Testis (tissue), 2 donors: ENCODE measurements at regions not wholly inside any gene's neighbourhood (a gene's known extent, or its start where the extent isn't known, plus 50 kb on each side); places are given as distances from the start of the nearest gene placed in this dataset.
A peak's percentile ranks its signal among the peaks of the same experiment; 100 is the strongest.
"Not testable (repeated sequence)": the region's sequence is repeated elsewhere in the genome, so short reads cannot be mapped to it uniquely, and the experiment has no call there.

Experiments used
- DNase-seq: peaks from one replicate; pipeline ENCODE4 v3.0.0-alpha.2; 2019
- H3K27ac ChIP-seq, 2 donors: fragments of 200-600 bp; sonication (generic); one replicate each; pipeline ENCODE4 v1.5.1; 2019
- H3K27me3 ChIP-seq: fragments of 200-600 bp; sonication (generic); one replicate; pipeline ENCODE4 v1.5.1; 2019
- H3K36me3 ChIP-seq: fragments of 200-600 bp; sonication (generic); one replicate; pipeline ENCODE4 v1.5.1; 2017; ENCODE audit warnings: low read depth; ENCODE audit errors: missing control alignments
- H3K4me1 ChIP-seq: fragments of 200-600 bp; sonication (generic); one replicate; pipeline ENCODE4 v1.5.1; 2019
- H3K4me3 ChIP-seq, 2 donors: fragments of 200-600 bp; sonication (generic); one replicate each; pipeline ENCODE4 v1.5.1; 2017 to 2019
- H3K9me3 ChIP-seq: fragments of 200-600 bp; sonication (generic); one replicate; pipeline ENCODE4 v1.5.1; 2017
- POLR2A ChIP-seq: fragments of 450-650 bp; IDR thresholded peaks from one replicate; pipeline ENCODE4 v1.6.1; 2017; ENCODE audit warnings: antibody characterized with exemption, mild to moderate bottlenecking, moderate library complexity
- WGBS, 2 donors: methylation state at CpG; one replicate each; pipeline ENCODE4 v1.1.5; 2018; 5-methylcytosine and 5-hydroxymethylcytosine counted together
- intact Hi-C: fragments of 100-400 bp; cut with DNase I; formaldehyde crosslinking; loops from one replicate; pipeline ENCODE4 v1.15.1; 2023; ENCODE audit warnings: low total_unique reads
- TF ChIP-seq, protein P1 (sequence below), 3 experiments: fragments of 450-650 bp in 2 of 3; fragments of 200-600 bp in 1 of 3; sonication (generic) in 1 of 3; IDR thresholded peaks; one replicate each; pipeline ENCODE4 v1.5.1; 2016 to 2019; ENCODE audit warnings: antibody characterized with exemption in 3 of 3, mild to moderate bottlenecking in 2 of 3, moderate library complexity in 1 of 3

- no peak overlapping the region for H3K27ac ChIP-seq
- no peaks in the 10 kb centered on the region for H3K36me3 ChIP-seq
- no peak overlapping the region for H3K4me3 ChIP-seq
- no peak for TF ChIP-seq POLR2A
- TF ChIP-seq, protein P1, sequence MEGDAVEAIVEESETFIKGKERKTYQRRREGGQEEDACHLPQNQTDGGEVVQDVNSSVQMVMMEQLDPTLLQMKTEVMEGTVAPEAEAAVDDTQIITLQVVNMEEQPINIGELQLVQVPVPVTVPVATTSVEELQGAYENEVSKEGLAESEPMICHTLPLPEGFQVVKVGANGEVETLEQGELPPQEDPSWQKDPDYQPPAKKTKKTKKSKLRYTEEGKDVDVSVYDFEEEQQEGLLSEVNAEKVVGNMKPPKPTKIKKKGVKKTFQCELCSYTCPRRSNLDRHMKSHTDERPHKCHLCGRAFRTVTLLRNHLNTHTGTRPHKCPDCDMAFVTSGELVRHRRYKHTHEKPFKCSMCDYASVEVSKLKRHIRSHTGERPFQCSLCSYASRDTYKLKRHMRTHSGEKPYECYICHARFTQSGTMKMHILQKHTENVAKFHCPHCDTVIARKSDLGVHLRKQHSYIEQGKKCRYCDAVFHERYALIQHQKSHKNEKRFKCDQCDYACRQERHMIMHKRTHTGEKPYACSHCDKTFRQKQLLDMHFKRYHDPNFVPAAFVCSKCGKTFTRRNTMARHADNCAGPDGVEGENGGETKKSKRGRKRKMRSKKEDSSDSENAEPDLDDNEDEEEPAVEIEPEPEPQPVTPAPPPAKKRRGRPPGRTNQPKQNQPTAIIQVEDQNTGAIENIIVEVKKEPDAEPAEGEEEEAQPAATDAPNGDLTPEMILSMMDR (IDR thresholded peaks at IDR 0.05), result no peak
- no peaks in the 10 kb centered on the region for H3K27me3 ChIP-seq
- no peaks in the 10 kb centered on the region for H3K9me3 ChIP-seq
- intact Hi-C loops, result no loop called here
- H3K4me1 ChIP-seq, result no peaks in the 10 kb centered on the region
- DNase-seq, result no peak
- 91 to 92% methylated on average over 7 of the region's 7 CpGs for WGBS, 2 donors
Measured at GRCh38 chr3:106473576-106474475, 605.0 kb upstream of the CBLB start.

GRCh38 chr3:106482451-106482850 lies 613.6 kb upstream of the CBLB start:
- H3K4me3 ChIP-seq, result no peak overlapping the region
- intact Hi-C loops, result no loop called here
- H3K36me3 ChIP-seq, result no peaks in the 10 kb centered on the region
- H3K4me1 ChIP-seq, result no peaks in the 10 kb centered on the region
- no peak overlapping the region for H3K27ac ChIP-seq
- DNase-seq, result no peak
- no peaks in the 10 kb centered on the region for H3K27me3 ChIP-seq
- TF ChIP-seq, protein P1 (IDR thresholded peaks at IDR 0.05), result no peak
- no peak for TF ChIP-seq POLR2A
- WGBS, 2 donors, result 70 to 72% methylated on average over 5 of the region's 5 CpGs
- H3K9me3 ChIP-seq, result no peaks in the 10 kb centered on the region

DNA sequence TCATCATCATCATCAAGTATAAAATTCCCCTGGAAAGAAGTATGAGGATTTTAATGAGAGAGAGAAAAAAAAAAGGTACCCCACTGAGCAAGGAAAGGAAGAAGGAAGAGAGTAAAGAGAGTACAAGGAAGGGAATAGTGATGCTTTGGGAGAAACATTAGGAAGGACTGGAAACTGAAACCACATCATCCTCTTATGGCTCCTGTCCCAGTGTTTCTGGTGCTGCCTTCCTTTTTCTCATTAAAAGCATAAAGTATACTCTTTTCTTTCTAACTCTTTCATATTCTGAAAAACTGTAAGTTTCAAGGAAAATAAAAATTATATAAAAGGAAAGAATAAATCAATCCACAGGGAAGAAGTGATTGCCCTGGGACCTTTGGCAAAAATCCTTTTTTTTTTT lies 616.4 kb upstream of the CBLB start:
- Histone ChIP-seq H3K27ac (no peak overlapping the region), H3K36me3 (no peaks in the 10 kb centered on the region), H3K27me3 (no peaks in the 10 kb centered on the region), H3K9me3 (no peaks in the 10 kb centered on the region), H3K4me1 (no peaks in the 10 kb centered on the region), H3K4me3 (no peak overlapping the region)
- TF ChIP-seq, protein P1 (IDR thresholded peaks at IDR 0.05), result no peak
- no peak for TF ChIP-seq POLR2A
- DNase-seq, result no peak
- intact Hi-C loops, result no loop called here

- intact Hi-C loops, result no loop called here
- Histone ChIP-seq H3K27me3 (no peaks in the 10 kb centered on the region), H3K36me3 (no peaks in the 10 kb centered on the region), H3K27ac (no peak overlapping the region), H3K4me1 (no peaks in the 10 kb centered on the region), H3K9me3 (no peaks in the 10 kb centered on the region), H3K4me3 (no peak overlapping the region)
- no peak for TF ChIP-seq POLR2A
- TF ChIP-seq, protein P1 (IDR thresholded peaks at IDR 0.05), result no peak
- 55 to 56% methylated on average over 3 of the region's 3 CpGs for WGBS, 2 donors
- DNase-seq, result no peak
Measured at GRCh38 chr3:106485802-106486201, 617.0 kb upstream of the CBLB start.

DNA sequence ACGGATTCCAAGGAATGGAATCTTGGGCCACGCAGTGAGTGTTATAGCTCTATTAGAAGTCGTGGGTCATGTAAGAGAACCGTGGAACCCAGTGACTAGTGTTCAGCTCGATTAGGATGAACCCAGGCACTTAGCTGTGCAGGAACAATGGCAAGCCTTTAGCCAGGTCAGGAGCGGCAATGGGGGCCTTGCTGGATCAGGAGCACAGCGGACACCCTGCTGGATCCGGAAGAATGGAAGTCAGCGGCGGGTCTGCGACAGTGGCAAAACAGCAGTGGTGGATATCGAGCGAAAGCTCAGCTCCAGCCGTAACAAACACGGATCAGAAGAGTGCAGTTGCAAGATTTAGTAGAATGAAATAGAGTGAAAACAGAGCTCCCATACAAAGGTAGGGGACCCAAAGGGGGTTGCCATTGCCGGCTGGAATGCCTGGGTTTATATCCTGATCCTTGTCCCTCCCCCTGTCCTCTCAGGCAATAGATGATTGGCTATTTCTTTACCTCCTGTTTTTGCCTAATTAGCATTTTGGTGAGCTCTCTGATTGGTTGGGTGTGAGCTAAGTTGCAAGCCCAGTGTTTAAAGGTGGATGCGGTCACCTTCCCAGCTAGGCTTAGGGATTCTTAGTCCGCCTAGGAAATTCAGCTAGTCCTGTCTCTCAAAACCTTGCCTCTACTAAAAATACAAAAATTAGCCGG lies 618.3 kb upstream of the CBLB start:
- H3K9me3 ChIP-seq, intact Hi-C loops: not testable (repeated sequence)
- 76 to 83% methylated on average over 15 to 19 of the region's 19 CpGs for whole genome bisulfite sequencing, 2 donors

More for the DNA sequence above, 618.3 kb upstream of the CBLB start:
- not testable (repeated sequence) for H3K4me1 ChIP-seq, H3K36me3 ChIP-seq, DNase-seq, H3K27me3 ChIP-seq, H3K27ac ChIP-seq
- H3K4me3 ChIP-seq, result peak overlapping the region; percentile 22 to 24
